Colon (tissue), 2 donors: ENCODE measurements at regions not wholly inside any gene's neighbourhood (a gene's known extent, or its start where the extent isn't known, plus 50 kb on each side); places are given as distances from the start of the nearest gene placed in this dataset.

Experiments
- FAIRE-seq: peaks from 2 replicates; lab custom pipeline; 2012; peaks lifted over from hg19 to GRCh38; lab: Jason Lieb, UNC
- donor health status: control.
- donor health status: control.

DNA sequence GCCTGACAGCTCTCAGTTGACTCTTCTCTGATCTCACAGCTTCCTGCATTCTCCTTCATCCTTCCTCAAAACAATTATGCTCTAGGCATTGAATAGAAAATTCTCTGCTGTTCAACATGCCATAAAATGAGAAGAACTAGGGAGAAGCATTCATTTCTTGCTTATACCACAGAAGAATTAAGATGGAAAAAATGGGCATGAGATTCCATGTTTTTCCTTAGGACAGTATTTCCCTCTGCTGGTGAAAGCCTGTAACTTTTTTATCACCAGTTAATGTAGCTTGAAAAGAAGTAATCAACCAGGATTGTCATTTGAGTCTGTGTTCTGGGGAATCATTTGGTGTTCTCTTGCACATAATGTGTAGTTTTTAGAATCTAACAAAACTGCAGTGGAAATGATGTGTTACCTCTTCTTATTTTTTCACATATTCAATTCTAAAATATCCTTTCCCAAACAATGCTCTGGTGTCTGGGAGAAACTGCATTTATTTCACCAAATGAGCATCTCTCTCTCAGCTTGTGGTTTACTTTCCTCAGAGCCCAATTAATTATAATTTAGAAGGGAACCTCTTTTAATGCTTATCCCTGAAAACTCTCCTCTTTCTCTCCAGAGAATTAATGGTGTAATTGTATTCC is 92.8 kb upstream of the DCBLD2 start:
- no peak for FAIRE-seq

DNA sequence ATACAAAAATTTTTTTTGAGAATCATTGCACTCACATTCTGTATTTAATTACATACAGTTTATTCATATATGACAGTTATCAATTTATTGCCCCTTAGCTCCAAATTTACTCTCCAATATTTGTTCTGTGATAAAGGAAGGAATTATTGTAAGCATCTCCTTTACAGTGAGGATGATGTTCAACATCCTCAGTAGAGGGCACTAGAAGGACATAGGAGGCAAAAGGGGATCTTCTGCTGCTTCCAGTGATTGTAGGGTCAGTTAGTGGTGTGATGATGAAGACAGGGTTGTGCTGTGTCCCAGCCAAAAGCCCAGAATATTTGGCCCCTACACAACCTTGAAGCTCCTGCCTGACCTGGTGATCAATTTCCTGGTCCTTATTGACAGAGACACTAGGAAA is 89.9 kb upstream of the DCBLD2 start:
- FAIRE-seq = no peak

DNA sequence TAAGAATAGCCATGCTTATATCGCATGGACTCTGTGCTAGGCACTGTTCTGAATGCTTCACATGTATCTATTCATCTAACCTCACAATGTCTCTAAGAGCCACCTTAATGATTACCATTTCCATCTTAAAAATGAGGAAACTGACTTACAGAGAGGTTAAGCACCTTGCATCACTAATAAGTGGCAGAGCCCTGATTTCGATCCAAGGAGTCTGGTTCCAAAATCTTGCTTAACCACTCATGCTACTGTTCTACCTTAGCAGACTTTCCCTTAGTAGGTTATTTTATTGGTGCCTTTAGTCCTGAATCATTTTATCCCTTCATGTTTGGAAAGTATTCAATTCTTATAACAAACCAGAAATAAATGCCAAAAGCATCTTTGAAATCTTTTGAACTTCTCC is 89.2 kb upstream of the DCBLD2 start:
- no peak for FAIRE-seq

DNA sequence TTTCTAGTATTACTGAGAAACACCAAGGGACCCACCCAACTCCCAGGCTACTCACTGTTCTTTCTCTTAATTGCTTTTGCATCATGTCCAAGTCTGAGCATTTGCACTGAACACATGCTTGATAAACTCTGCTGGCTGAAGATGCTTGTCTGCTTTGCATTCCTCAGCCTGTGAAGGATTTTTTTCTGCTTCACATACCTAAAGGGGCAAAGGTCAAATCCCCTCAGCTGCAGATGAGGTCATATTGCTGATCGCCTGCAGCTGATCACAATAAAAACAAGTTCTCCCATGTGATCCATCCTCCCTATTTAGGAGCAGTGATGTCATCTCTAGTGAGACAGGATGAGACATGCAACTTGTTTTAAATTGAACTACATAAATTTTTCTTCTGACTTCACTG is 84.6 kb upstream of the DCBLD2 start:
- FAIRE-seq = no peak

DNA sequence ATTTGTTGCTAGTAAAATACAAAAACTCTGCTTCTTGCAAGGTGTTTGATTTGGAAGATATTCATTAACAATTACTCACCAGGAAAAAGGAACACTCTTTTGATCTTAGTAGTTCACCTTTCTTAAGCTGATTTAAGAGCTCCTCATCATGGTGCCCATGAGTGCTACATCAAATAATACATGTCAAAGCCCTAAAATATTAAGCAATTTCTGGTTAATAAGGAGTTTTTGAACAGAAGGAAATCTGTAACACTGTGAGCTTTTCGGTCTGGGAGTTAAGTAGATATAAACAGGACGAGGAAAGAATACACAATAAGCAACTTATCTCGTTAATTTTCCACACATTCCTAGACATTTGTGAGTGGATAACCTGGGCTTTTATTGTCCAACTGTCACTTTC is 83.9 kb upstream of the DCBLD2 start:
- FAIRE-seq = no peak

DNA sequence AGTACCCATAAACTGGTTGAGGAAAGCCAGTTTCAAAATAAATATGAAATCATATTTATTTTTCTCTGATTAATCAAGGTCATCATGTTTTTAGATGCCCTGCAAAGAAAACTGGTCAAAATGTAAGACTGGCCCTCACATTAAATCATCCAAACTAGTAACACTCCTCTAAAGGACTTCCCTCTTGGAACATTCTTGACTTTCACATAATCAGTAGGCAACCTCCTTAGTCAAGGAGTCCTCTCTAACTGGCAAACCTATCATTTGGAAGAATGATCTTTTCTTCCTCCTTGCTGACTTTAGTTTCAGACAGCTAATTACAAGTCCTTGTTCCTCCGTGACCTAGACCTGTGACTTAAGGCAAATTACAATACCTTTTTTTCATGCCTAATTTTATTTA is 82.5 kb upstream of the DCBLD2 start:
- FAIRE-seq = no peak

DNA sequence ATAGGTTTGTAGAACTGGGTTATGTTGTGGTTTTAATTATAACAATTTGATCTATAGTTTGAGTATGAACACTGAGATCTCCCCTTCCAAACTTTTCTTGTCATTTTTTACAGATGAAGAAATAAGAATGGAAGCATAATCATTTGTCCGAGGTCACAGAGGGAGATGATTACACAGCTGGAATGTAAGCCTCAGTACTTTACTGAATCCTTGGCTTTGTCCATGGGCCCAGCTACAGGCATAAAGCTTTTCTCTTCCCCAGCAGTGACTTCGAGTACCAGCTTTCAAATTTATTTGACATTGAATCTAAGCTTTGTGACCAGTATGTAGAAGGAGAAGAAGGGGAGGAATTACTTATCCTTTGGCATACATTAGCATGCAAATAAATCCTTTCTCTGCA is 80.9 kb upstream of the DCBLD2 start:
- no peak for FAIRE-seq

DNA sequence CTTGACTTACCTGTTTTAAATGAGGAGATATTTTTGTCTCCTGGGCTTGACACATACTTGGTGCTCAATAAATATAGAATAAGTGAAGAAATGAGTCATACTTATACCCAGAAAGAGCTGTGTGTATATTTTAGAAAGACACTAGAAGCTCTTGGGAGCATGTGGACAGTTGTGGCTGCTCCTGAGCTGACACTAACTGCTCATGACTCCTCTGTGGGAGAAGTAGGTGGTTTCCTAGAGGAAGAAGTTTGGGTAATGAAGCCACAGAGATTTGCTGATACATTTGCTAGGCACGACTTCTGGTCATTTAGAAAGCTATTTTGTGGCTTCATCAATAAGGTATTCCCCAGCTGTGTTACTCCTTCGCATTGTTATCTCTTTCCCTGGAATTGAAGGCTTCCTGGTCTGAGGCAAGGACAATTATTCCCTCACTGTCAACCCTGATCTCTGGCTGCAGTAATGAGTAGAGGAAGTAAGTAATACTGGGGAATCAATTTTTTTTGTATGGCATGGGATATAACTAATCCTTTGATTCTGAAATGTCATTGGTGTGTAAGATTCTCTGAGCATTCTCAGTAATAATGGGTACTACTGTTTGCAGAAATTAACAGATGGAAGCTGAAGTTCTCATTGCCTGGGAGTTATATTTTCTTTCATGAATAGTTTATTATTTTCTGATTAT is 79.6 kb upstream of the DCBLD2 start:
- FAIRE-seq = no peak

DNA sequence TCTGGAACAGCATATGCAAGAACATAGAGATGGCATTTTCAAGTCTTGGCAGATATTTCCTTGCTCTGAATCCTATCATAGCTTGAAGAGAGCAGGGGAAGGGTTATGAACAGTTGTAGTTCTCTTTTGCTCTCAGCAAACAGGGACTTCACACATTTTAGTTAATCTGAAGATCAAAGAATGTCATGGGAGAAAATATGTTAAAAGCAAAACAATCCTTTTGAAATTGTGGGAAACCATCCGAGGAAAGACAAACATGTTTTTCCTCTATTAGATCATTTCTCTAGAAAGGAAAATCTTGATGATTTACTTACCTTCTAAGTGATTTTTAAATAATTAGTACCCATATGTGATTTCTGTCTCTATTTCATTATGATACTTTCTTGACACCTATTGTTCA is 77.8 kb upstream of the DCBLD2 start:
- FAIRE-seq = no peak

DNA sequence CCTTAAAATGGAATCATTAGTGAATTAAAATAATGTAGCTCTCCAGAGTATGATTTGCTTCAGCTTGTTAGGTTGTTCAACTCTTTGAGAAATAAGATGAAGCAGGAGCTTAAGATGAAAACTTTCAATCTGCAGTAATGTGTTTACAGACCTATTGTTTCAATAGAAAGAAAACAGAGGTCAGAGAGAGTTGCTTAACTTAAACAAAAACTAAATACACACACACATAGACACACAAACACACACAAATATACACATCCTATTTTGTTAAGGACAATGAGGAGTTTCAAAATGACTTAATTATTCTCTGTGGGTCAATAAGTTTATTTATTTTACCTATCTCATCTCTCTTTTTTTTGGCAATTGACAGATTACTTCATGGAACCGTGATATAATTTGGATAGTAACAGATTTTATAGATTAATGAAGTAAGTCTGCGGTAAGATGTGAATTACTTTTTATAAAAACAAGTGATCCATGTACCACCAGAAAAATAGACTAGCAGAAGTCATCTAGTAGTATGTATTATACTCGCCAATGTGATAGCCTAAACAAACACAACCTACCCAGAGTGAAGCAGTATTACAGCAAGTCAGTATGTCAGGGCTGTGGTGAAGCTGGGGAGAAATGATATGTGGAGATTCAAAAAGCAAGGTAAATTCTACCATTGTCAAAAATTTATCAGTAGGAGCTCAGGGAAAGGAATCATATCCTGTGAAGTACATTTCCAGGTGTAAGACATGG is 76.7 kb upstream of the DCBLD2 start:
- no peak for FAIRE-seq

DNA sequence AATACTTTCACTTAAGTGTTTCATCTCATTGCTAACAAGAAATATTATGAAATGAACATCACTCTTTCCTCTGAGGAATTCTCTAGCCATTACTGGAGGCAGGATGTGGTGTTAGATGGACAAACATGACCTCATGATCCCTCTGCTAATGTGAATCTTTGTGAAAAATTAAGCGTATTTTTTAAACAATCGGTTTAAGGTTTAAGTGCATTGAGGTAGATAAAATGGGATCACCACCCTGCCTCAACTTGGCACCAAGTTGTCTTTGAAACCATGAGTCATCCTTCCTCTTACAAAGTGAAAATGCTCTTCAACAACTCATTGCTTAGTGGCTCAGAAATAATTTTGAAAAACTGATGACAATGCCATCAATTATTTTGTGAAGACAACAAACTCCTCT is 76.0 kb upstream of the DCBLD2 start:
- FAIRE-seq = no peak

DNA sequence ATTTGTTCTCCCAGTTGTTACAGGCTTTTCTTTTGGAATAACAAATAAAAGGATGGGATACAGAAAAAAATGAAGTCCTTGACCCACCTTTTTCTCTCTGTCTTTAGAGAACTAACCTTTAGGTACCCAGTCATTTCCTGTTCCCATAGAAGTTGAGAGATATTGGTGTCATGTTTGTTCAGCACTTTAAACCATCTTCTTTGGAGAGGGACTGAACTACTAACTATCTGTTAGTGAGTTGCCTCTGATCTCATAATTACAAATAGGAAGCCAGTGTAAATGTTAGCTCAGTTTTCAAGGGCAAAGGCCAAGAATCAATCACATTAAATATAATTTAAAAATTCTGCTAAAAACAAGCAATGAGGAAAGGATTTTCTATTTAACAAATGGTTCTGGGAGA is 72.9 kb upstream of the DCBLD2 start:
- no peak for FAIRE-seq

DNA sequence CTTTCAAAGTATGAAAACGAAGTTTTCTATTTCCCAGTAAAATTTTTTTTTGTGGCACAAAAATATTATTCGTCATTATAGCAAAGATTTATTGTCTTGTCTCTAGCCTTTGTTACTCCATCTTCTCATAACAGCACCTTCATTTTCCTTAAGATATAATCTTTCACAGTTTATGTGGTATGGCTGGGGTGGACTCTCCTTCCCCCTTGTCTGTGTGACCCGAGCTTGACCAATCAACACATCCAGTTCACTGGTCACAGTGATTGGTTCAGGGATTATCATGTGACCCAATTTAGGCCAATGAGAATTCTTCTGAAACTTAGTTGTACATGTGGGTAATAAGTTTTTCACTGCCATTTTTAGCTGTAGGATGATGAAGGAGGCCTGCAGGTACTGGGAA is 71.2 kb upstream of the DCBLD2 start:
- no peak for FAIRE-seq

DNA sequence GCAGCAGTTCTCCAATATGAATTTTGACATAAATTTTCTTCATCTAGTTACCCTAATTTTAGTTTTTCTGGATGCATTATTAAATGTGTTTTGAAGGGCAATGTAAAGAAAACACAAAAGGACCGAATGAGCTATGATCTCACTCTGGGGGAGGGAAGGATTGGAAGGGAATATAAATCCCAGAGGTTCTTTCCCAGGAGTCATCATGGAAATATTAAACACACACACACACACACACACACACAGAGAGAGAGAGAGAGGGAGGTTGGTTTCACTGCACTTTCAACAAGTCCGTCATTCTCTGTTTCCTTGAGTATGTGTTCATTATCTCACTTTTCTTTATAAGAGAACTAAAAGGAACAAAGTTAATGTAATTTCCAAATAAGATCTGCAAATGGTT is 70.7 kb upstream of the DCBLD2 start:
- FAIRE-seq = no peak

DNA sequence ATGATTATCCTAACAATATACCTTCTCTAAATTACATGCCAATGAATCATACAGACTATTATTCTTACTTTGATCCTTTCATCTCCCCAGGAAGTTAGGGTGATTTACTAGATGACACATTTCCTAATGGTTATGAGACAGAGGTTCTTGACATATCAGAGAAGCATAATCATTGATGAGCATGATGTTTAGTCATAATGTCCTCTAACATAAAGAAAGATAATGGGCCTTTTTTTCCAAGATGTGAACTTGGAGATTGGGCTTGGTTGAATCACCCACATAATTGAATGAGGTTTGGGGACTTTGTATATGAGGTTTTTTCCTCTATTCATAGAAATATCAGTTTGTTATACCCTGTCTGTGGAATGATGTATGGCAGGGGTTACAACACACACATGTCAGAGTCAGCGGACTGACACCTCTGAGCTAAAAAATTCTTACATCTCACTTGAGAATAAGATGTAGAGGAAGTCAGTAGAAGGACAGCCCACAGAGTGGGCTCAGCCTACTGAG is 69.7 kb upstream of the DCBLD2 start:
- no peak for FAIRE-seq

DNA sequence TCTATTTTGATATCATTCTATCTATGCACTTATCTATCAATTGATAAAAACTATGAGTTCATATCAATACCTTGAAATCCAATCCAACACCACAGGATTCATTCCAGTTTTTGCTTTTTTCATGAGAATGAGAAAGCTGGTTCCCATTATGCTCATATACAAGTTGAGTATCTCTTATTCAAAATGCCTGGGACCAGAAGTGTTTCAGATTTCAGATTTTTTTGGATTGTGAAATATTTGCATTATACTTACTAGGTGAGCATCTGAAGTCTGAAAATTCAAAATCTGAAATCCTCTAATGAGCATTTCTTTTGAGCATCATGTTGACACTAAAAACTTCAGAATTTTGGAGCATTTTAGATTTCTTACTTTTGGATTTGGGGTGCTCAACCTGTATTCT is 67.8 kb upstream of the DCBLD2 start:
- no peak for FAIRE-seq

DNA sequence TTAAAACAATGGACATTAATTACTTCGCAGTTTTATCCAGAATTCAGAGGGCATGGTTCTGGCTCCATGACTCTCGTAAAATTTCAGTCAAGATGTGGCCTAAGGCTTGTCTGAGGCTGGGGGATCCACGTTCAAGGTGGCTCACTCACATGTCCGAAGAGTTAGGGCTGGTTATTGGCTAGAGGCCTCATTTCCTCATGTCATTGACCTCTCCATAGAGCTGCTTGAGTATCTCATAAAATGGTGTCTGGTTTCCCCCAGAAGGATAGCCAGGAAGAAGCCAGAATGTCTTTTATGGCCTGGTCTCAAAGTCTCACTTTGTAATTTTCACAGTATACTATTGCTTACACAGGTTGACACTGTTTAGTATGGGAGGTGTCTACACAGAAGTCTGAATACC is 67.3 kb upstream of the DCBLD2 start:
- FAIRE-seq = no peak

DNA sequence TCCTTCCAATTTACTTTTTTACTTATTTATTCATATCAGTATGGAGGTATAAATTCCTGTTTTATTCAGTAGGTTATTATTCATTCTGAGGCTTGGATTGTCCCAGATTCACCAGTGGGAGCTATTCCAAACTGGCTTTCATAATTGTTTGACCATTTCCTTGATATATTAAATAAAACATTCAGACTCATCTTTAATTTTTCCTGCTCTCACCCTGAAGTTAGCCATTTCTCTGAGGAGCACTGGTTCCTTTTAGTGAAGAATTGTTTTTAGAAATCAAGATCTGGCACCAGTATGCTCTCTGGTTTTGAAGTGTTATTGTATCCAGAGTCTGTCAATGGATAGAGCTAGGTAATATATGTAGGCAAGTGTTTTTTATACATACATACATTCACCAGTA is 66.9 kb upstream of the DCBLD2 start:
- no peak for FAIRE-seq

DNA sequence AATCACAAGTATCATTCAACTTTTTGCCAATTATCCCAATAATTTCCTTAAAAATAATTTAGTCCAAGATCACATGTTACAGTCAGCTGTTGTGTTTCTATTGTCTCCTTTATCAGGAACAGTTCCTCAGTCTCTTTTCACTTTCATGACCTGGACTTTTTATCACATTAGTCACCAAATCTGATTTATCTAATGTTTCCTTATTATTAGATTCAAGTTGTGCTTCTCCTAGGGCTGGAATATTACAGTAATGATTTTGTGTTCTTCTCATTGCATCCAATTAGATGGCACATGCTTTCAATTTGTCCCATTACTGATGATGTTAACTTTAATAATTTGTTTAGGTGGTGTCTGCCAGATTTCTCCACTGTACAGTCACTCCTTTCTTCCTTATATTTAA is 66.3 kb upstream of the DCBLD2 start:
- no peak for FAIRE-seq

DNA sequence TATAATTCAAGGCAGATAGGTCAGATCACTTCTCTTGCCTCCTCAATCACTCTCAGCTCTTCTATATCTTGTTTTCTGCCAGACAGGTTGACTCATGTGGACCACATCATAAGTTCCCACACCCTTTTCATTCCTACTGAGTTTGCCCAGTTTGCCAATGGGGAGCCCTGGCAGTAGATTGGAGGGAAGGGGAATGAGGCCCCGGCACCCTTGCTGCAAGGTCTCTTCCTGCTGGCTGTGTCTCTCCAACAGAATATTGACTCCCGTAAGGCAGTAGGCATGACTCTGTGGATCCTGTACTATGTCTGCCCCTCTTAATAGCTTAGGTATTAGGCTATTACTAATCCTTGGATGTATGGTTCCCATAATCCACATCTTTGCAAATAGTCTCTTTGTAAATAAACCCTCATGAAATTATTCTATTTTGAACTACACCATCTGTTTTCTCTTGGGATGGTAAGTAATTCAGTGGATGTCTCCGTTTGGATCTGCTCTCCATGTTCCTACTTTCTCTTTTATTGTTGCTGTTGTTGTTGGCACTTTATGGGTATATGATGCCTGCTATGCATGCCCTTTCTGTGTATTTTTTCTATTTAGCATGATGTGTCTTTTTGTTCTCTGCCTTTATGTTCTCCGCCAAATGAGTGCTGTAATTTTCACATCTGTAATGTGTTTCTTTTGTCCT is 65.5 kb upstream of the DCBLD2 start:
- FAIRE-seq = no peak

DNA sequence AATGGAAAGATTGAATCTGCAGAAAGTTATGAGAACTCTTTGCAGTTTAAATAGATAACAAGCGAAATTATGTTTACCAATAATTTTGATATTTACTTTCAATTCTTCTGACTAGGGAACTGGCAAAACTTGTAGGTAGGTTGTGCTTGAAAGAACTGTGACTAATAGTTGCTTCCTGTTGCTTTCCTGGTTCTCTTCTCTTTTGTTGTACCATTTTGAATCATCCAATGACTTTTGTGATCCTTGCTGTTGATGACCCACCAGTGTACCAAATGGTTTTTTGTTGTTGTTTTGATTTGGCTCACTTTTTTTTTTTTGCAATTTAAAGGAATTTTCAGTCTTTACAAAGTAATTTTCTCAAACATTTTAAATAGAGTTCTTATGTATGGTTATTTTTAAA is 64.9 kb upstream of the DCBLD2 start:
- no peak for FAIRE-seq

DNA sequence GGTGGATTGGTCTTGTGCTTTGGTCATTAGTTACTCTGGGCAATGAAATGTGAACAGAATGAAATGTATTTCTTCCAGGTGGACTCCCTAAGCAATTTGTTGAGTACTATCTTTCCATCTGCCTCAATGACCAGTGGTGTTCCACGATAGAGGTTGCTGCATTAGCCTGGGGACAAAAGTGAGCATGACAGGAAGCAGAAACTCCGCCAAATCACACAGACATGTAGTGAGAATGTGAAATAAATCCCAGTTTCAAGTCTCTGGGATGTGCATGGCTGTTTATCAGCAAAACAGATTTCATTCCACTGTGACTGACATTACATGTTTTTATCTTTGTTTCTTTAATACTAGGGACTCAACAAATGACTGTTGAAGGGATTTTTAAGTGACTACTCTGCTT is 63.3 kb upstream of the DCBLD2 start:
- FAIRE-seq = no peak

DNA sequence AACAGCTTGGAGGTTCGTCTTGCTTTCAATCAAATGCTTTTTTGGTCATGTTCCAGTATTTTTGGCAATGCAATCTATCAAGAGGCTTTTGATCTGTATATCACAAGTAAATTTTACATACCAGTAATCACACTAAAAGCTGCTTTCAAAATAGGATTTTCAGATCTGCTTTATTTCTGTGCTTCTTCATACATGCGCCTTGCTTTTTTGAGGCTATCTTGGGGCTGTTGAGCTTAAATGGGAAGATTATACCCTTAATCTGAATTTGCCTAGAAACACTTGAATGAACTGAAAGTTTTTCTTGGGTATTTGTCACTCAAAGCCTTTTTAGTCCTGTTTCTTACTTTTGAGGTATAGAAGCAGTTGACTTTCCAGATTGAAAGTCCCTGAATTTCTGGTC is 62.1 kb upstream of the DCBLD2 start:
- no peak for FAIRE-seq
